Right hindlimb (tissue), 1 donor: ENCODE measurements at regions not wholly inside any gene's neighbourhood (a gene's known extent, or its start where the extent isn't known, plus 50 kb on each side); places are given as distances from the start of the nearest gene placed in this dataset.
"Not testable (repeated sequence)": the region's sequence is repeated elsewhere in the genome, so short reads cannot be mapped to it uniquely, and the experiment has no call there.

Experiments
- DNase-seq: peaks from one replicate; pipeline ENCODE4 v3.0.0-alpha.2; 2018

GRCh38 chr5:66425842-66426241, 170.4 kb upstream of the MAST4 start:
- no peak for DNase-seq

GRCh38 chr5:66426259-66427138, 169.7 kb upstream of the MAST4 start:
- no peak for DNase-seq

- no peak for DNase-seq
These were observed 169.1 kb upstream of the MAST4 start for GRCh38 chr5:66427139-66427442.

GRCh38 chr5:66436721-66437120, 159.5 kb upstream of the MAST4 start:
- no peak for DNase-seq

- no peak for DNase-seq
These were observed 158.1 kb upstream of the MAST4 start for GRCh38 chr5:66438087-66438486.

- DNase-seq: no peak
These were observed 157.5 kb upstream of the MAST4 start for GRCh38 chr5:66438696-66439095.

GRCh38 chr5:66440202-66440680, 156.0 kb upstream of the MAST4 start:
- peak; percentile 44 for DNase-seq

GRCh38 chr5:66441351-66441750, 154.8 kb upstream of the MAST4 start:
- no peak for DNase-seq

- no peak for DNase-seq
These were observed 153.2 kb upstream of the MAST4 start for GRCh38 chr5:66442951-66443445.

GRCh38 chr5:66443462-66444130, 152.6 kb upstream of the MAST4 start:
- DNase-seq: no peak

- not testable (repeated sequence) for DNase-seq
These were observed 148.1 kb upstream of the MAST4 start for GRCh38 chr5:66448070-66448469.

- no peak for DNase-seq
These were observed 146.0 kb upstream of the MAST4 start for GRCh38 chr5:66450237-66450636.

- DNase-seq: no peak
These were observed 145.2 kb upstream of the MAST4 start for GRCh38 chr5:66450988-66451387.

- no peak for DNase-seq
These were observed 144.1 kb upstream of the MAST4 start for GRCh38 chr5:66452109-66452508.

GRCh38 chr5:66454186-66455078, 141.8 kb upstream of the MAST4 start:
- DNase-seq: no peak

- DNase-seq: no peak
These were observed 136.5 kb upstream of the MAST4 start for GRCh38 chr5:66459728-66460127.

- DNase-seq: no peak
These were observed 128.6 kb upstream of the MAST4 start for GRCh38 chr5:66467564-66467963.

GRCh38 chr5:66469684-66470083, 126.5 kb upstream of the MAST4 start:
- no peak for DNase-seq

- no peak for DNase-seq
These were observed 124.2 kb upstream of the MAST4 start for GRCh38 chr5:66472010-66472409.

GRCh38 chr5:66475731-66476130, 120.5 kb upstream of the MAST4 start:
- DNase-seq: no peak

- DNase-seq: no peak
These were observed 118.6 kb upstream of the MAST4 start for GRCh38 chr5:66477596-66477995.

- DNase-seq: no peak
These were observed 101.8 kb upstream of the MAST4 start for GRCh38 chr5:66494437-66494836.

GRCh38 chr5:66498791-66499207, 97.4 kb upstream of the MAST4 start:
- DNase-seq: no peak
